H9 (cell line): ENCODE measurements at regions not wholly inside any gene's neighbourhood (a gene's known extent, or its start where the extent isn't known, plus 50 kb on each side); places are given as distances from the start of the nearest gene placed in this dataset.

Source experiments
- DNase-seq: peaks from one replicate; pipeline ENCODE4 v3.0.0-alpha.2; 2017
- H2AFZ ChIP-seq: one replicate; pipeline ENCODE4 v1.6.1; 2013; ENCODE audit warnings: mild to moderate bottlenecking, low read length, control low read depth, moderate library complexity
- H2AK5ac ChIP-seq: 2 replicates; pipeline ENCODE4 v1.6.1; 2013; ENCODE audit warnings: low read length, control low read depth, mixed read lengths; ENCODE audit not compliant: insufficient read length
- H2BK120ac ChIP-seq: one replicate; pipeline ENCODE4 v1.6.1; 2013; ENCODE audit warnings: low read depth, mild to moderate bottlenecking, low read length, control low read depth, inconsistent platforms; ENCODE audit not compliant: poor library complexity, severe bottlenecking
- H2BK12ac ChIP-seq: 2 replicates; pipeline ENCODE4 v1.6.1; 2013; ENCODE audit warnings: low read length, control low read depth, mixed read lengths, low read depth; ENCODE audit not compliant: insufficient read length
- H2BK15ac ChIP-seq: 2 replicates; pipeline ENCODE4 v1.6.1; 2013; ENCODE audit warnings: low read depth, low read length, control low read depth
- H2BK20ac ChIP-seq: one replicate; pipeline ENCODE4 v1.6.1; 2013; ENCODE audit warnings: low read depth, mild to moderate bottlenecking, low read length, control low read depth, inconsistent platforms; ENCODE audit not compliant: poor library complexity, severe bottlenecking
- H2BK5ac ChIP-seq: 2 replicates; pipeline ENCODE4 v1.6.1; 2013; ENCODE audit warnings: low read length, control low read depth, mixed read lengths; ENCODE audit not compliant: insufficient read length
- H3K14ac ChIP-seq: 2 replicates; pipeline ENCODE4 v1.6.1; 2013; ENCODE audit warnings: low read length, control low read depth; ENCODE audit not compliant: insufficient read depth
- H3K18ac ChIP-seq: 2 replicates; pipeline ENCODE4 v1.6.1; 2013; ENCODE audit warnings: low read depth, mild to moderate bottlenecking, mixed read lengths, low read length, control low read depth; ENCODE audit not compliant: insufficient read length
- H3K23ac ChIP-seq: 2 replicates; pipeline ENCODE4 v1.6.1; 2013; ENCODE audit warnings: low read length, control low read depth, mixed read lengths, low read depth; ENCODE audit not compliant: insufficient read length
- H3K23me2 ChIP-seq: 2 replicates; pipeline ENCODE4 v1.6.1; 2013; ENCODE audit warnings: low read depth, mild to moderate bottlenecking, mixed read lengths, low read length, control low read depth; ENCODE audit not compliant: insufficient read length, poor library complexity, severe bottlenecking
- H3K27ac ChIP-seq: 2 replicates; pipeline ENCODE4 v1.5.1; 2013; ENCODE audit warnings: low read length, control low read depth, mixed read lengths, low read depth; ENCODE audit not compliant: insufficient read length
- H3K27me3 ChIP-seq: 2 replicates; pipeline ENCODE4 v1.6.1; 2013; ENCODE audit warnings: low read length, control low read depth, inconsistent platforms; ENCODE audit not compliant: insufficient read depth
- H3K4ac ChIP-seq: 2 replicates; pipeline ENCODE4 v1.6.1; 2013; ENCODE audit warnings: low read depth, mild to moderate bottlenecking, control low read depth, inconsistent platforms, low read length, moderate library complexity
- H3K4me1 ChIP-seq: 2 replicates; pipeline ENCODE4 v1.6.1; 2013; ENCODE audit warnings: low read length, control low read depth, inconsistent platforms; ENCODE audit not compliant: insufficient read depth
- H3K4me2 ChIP-seq: 2 replicates; pipeline ENCODE4 v1.6.1; 2013; ENCODE audit warnings: low read length, control low read depth, mixed read lengths; ENCODE audit not compliant: insufficient read length, insufficient read depth
- H3K56ac ChIP-seq: 2 replicates; pipeline ENCODE4 v1.6.1; 2013; ENCODE audit warnings: low read depth, mild to moderate bottlenecking, mixed read lengths, low read length, control low read depth; ENCODE audit not compliant: insufficient read length
- H3K79me1 ChIP-seq: 2 replicates; pipeline ENCODE4 v1.6.1; 2013; ENCODE audit warnings: low read depth, mild to moderate bottlenecking, moderate library complexity, low read length, control low read depth, inconsistent platforms; ENCODE audit not compliant: insufficient read depth, poor library complexity, severe bottlenecking
- H3K79me2 ChIP-seq: 2 replicates; pipeline ENCODE4 v1.6.1; 2013; ENCODE audit warnings: low read length, control low read depth, inconsistent platforms; ENCODE audit not compliant: insufficient read depth
- H3K9ac ChIP-seq: 2 replicates; pipeline ENCODE4 v1.6.1; 2013; ENCODE audit warnings: low read length, control low read depth, mixed read lengths; ENCODE audit not compliant: insufficient read length; ENCODE audit errors: extremely low read depth
- H3K9me3 ChIP-seq: one replicate; pipeline ENCODE4 v1.6.1; 2013; ENCODE audit warnings: low read depth, low read length, inconsistent platforms; ENCODE audit not compliant: control insufficient read depth
- H3T11ph ChIP-seq: one replicate; pipeline ENCODE4 v1.6.1; 2013; ENCODE audit warnings: mild to moderate bottlenecking, low read length, control low read depth, inconsistent platforms
- H4K20me1 ChIP-seq: one replicate; pipeline ENCODE4 v1.6.1; 2013; ENCODE audit not compliant: control insufficient read depth, insufficient read length, insufficient read depth
- H4K5ac ChIP-seq: 2 replicates; pipeline ENCODE4 v1.6.1; 2013; ENCODE audit warnings: low read depth, mild to moderate bottlenecking, mixed read lengths, low read length, control low read depth; ENCODE audit not compliant: insufficient read length
- H4K8ac ChIP-seq: replicated peaks from 2 replicates; pipeline ENCODE4 v1.6.1; 2013; ENCODE audit warnings: low read length, control low read depth, mixed read lengths, low read depth; ENCODE audit not compliant: insufficient read length
- H4K91ac ChIP-seq: 2 replicates; pipeline ENCODE4 v1.6.1; 2013; ENCODE audit warnings: low read depth, mild to moderate bottlenecking, moderate library complexity, mixed read lengths, low read length, control low read depth; ENCODE audit not compliant: insufficient read length
- H3K27ac Mint-ChIP-seq, 3 experiments: 2 replicates in 2 of 3; 3 replicates in 1 of 3; pipeline ENCODE4 v1.8.0; 2020 to 2021; ENCODE audit warnings: mixed read lengths in 3 of 3, mild to moderate bottlenecking in 1 of 3, moderate library complexity in 1 of 3
- H3K27me3 Mint-ChIP-seq: 2 replicates; pipeline ENCODE4 v1.8.0; 2021; ENCODE audit warnings: low read depth, mild to moderate bottlenecking, moderate library complexity, mixed read lengths
- H3K36me3 Mint-ChIP-seq, 3 experiments: 2 replicates in 2 of 3; 3 replicates in 1 of 3; pipeline ENCODE4 v1.8.0; 2020 to 2021; ENCODE audit warnings: low read depth in 3 of 3, mixed read lengths in 3 of 3; ENCODE audit not compliant: insufficient read depth in 1 of 3
- H3K4me1 Mint-ChIP-seq, 2 experiments: 2 replicates each; pipeline ENCODE4 v1.8.0; 2020; ENCODE audit warnings: mixed read lengths in 2 of 2
- H3K4me3 Mint-ChIP-seq, 2 experiments: 2 replicates in 1 of 2; 3 replicates in 1 of 2; pipeline ENCODE4 v1.8.0; 2020 to 2021; ENCODE audit warnings: mild to moderate bottlenecking in 2 of 2, mixed read lengths in 2 of 2, moderate library complexity in 1 of 2
- H3K9me3 Mint-ChIP-seq, 2 experiments: 2 replicates in 1 of 2; 3 replicates in 1 of 2; pipeline ENCODE4 v1.8.0; 2020; ENCODE audit warnings: mild to moderate bottlenecking in 2 of 2, mixed read lengths in 2 of 2, moderate library complexity in 1 of 2
- TF ChIP-seq, protein P1 (sequence below): fragments of 200-600 bp; sonication (generic); conservative IDR thresholded peaks from 3 replicates; pipeline ENCODE4 v1.8.0; 2021; ENCODE audit warnings: antibody characterized with exemption, mild to moderate bottlenecking

DNA sequence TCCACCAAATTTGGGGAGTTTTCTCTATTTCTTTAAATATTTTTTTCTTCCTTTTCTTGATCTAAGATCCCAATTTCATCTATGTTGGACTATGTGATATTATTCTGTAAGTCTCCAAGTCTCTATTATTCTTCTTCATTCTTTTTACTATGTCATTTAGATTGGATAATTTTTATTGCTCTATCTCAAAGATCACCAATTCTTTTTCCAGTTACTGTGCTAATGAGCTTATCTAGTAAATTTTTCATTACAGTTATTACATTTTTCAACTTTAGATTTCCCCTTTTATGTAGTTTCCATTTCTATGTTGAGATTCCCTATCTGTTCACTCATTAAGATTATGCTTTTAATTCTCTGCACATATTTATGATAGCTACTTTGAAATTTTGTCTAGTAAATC is 131.6 kb upstream of the NAMPT start:
- no peak overlapping the region for H3K23ac ChIP-seq
- H3K27ac Mint-ChIP-seq = no peak overlapping the region; a peak in 1 of 7 replicates
- H2AFZ ChIP-seq = no peak overlapping the region
- DNase-seq = no peak
- H3K36me3 Mint-ChIP-seq = no peaks in the 10 kb centered on the region; a peak in 1 of 7 replicates
- H2BK15ac ChIP-seq = no peak overlapping the region
- H3K4me1 Mint-ChIP-seq = peaks cover 2 to 11% of the 10 kb centered on the region in 2 experiments; a peak in 2 of 4 replicates
- H3K27me3 ChIP-seq = no peaks in the 10 kb centered on the region
- no peaks in the 10 kb centered on the region for H3K4me1 ChIP-seq
- no peaks in the 10 kb centered on the region for H3K9me3 ChIP-seq
- no peak overlapping the region for H2BK120ac ChIP-seq
- no peaks in the 10 kb centered on the region for H3K79me1 ChIP-seq
- H3K4me2 ChIP-seq = no peak overlapping the region
- no peaks in the 10 kb centered on the region for H4K20me1 ChIP-seq
- no peak overlapping the region for H3K4me3 Mint-ChIP-seq
- H3K9me3 Mint-ChIP-seq = peaks cover 0 to 7% of the 10 kb centered on the region in 2 experiments; a peak in 1 of 5 replicates
- H2BK5ac ChIP-seq = no peak overlapping the region
- no peak overlapping the region for H2BK20ac ChIP-seq
- H3K56ac ChIP-seq = no peak overlapping the region
- TF ChIP-seq, protein P1, sequence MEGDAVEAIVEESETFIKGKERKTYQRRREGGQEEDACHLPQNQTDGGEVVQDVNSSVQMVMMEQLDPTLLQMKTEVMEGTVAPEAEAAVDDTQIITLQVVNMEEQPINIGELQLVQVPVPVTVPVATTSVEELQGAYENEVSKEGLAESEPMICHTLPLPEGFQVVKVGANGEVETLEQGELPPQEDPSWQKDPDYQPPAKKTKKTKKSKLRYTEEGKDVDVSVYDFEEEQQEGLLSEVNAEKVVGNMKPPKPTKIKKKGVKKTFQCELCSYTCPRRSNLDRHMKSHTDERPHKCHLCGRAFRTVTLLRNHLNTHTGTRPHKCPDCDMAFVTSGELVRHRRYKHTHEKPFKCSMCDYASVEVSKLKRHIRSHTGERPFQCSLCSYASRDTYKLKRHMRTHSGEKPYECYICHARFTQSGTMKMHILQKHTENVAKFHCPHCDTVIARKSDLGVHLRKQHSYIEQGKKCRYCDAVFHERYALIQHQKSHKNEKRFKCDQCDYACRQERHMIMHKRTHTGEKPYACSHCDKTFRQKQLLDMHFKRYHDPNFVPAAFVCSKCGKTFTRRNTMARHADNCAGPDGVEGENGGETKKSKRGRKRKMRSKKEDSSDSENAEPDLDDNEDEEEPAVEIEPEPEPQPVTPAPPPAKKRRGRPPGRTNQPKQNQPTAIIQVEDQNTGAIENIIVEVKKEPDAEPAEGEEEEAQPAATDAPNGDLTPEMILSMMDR = no peak
- no peak overlapping the region for H4K8ac ChIP-seq
- no peak overlapping the region for H4K5ac ChIP-seq
- H3K23me2 ChIP-seq = no peaks in the 10 kb centered on the region
- no peak overlapping the region for H3K4ac ChIP-seq
- no peaks in the 10 kb centered on the region for H3K79me2 ChIP-seq
- H3K14ac ChIP-seq = no peak overlapping the region
- no peak overlapping the region for H2AK5ac ChIP-seq
- no peak overlapping the region for H4K91ac ChIP-seq
- no peaks in the 10 kb centered on the region; the same call in 1 of the 2 replicates for H3K27me3 Mint-ChIP-seq
- no peak overlapping the region for H3T11ph ChIP-seq
- H3K18ac ChIP-seq = no peak overlapping the region
- no peak overlapping the region for H3K27ac ChIP-seq
- no peak overlapping the region for H2BK12ac ChIP-seq
- no peak overlapping the region for H3K9ac ChIP-seq
